ENCODE measurements at regions not wholly inside any gene's neighbourhood (a gene's known extent, or its start where the extent isn't known, plus 50 kb on each side); places are given as distances from the start of the nearest gene placed in this dataset.

GRCh38 chr19:31167690-31168089 lies 181.5 kb downstream of the TSHZ3 start:
- no peak for TF ChIP-seq CTCF (IDR thresholded peaks at IDR 0.05; ENCODE audit: low read depth, low read length)
- in situ Hi-C loops (cut with HindIII; ENCODE audit: low sequenced_read_pairs): no loop called here
- no peak overlapping the region for H3K4me3 ChIP-seq (ENCODE audit: low read depth, low read length)
- DNase-seq (ENCODE audit: low read depth, low spot score): no peak

- TF ChIP-seq CTCF (IDR thresholded peaks at IDR 0.05; ENCODE audit: low read depth, low read length): no peak
- no peak overlapping the region for H3K4me3 ChIP-seq (ENCODE audit: low read depth, low read length)
- no peak for DNase-seq (ENCODE audit: low read depth, low spot score)
- in situ Hi-C loops (cut with HindIII; ENCODE audit: low sequenced_read_pairs): no loop called here
These were observed 183.0 kb downstream of the TSHZ3 start for GRCh38 chr19:31166206-31166605.

GRCh38 chr19:31164791-31165251 lies 184.4 kb downstream of the TSHZ3 start:
- TF ChIP-seq CTCF (IDR thresholded peaks at IDR 0.05; ENCODE audit: low read depth, low read length): no peak
- peak; percentile 43 for DNase-seq (ENCODE audit: low read depth, low spot score)
- in situ Hi-C loops (cut with HindIII; ENCODE audit: low sequenced_read_pairs): no loop called here
- H3K4me3 ChIP-seq (ENCODE audit: low read depth, low read length): no peak overlapping the region

- TF ChIP-seq CTCF (IDR thresholded peaks at IDR 0.05; ENCODE audit: low read depth, low read length): no peak
- in situ Hi-C loops (cut with HindIII; ENCODE audit: low sequenced_read_pairs): no loop called here
- DNase-seq (ENCODE audit: low read depth, low spot score): peak; percentile 88
- H3K4me3 ChIP-seq (ENCODE audit: low read depth, low read length): no peak overlapping the region
These were observed 188.8 kb downstream of the TSHZ3 start for GRCh38 chr19:31160336-31160926.

- in situ Hi-C loops (cut with HindIII; ENCODE audit: low sequenced_read_pairs): no loop called here
- DNase-seq (ENCODE audit: low read depth, low spot score): peak; percentile 63
- TF ChIP-seq CTCF (IDR thresholded peaks at IDR 0.05; ENCODE audit: low read depth, low read length): no peak
- H3K4me3 ChIP-seq (ENCODE audit: low read depth, low read length): no peak overlapping the region
These were observed 195.2 kb downstream of the TSHZ3 start for GRCh38 chr19:31154021-31154420.

GRCh38 chr19:31152906-31153305 lies 196.3 kb downstream of the TSHZ3 start:
- in situ Hi-C loops (cut with HindIII; ENCODE audit: low sequenced_read_pairs): no loop called here
- no peak for DNase-seq (ENCODE audit: low read depth, low spot score)
- H3K4me3 ChIP-seq (ENCODE audit: low read depth, low read length): no peak overlapping the region
- TF ChIP-seq CTCF (IDR thresholded peaks at IDR 0.05; ENCODE audit: low read depth, low read length): no peak

Measured in astrocyte of the spinal cord (primary cell).